Neural progenitor cell (in vitro differentiated cells): ENCODE measurements at regions not wholly inside any gene's neighbourhood (a gene's known extent, or its start where the extent isn't known, plus 50 kb on each side); places are given as distances from the start of the nearest gene placed in this dataset.

Experiments
- DNase-seq: peaks from one replicate; pipeline ENCODE4 v3.0.0-alpha.2; 2016; ENCODE audit warnings: low spot score
- H2AFZ ChIP-seq: fragments of 200-600 bp; sonication (generic); replicated peaks from 2 replicates; pipeline ENCODE4 v1.6.1; 2016; ENCODE audit warnings: antibody characterized with exemption
- H3F3A ChIP-seq: fragments of 200-600 bp; sonication (generic); 2 replicates; pipeline ENCODE4 v1.6.1; 2016; ENCODE audit warnings: antibody characterized with exemption, low read depth
- H3K27ac ChIP-seq: fragments of 200-600 bp; sonication (generic); 2 replicates; pipeline ENCODE4 v1.5.1; 2016; ENCODE audit warnings: mild to moderate bottlenecking
- H3K27me3 ChIP-seq: fragments of 200-600 bp; sonication (generic); 2 replicates; pipeline ENCODE4 v1.6.1; 2016; ENCODE audit warnings: mild to moderate bottlenecking, moderate library complexity
- H3K36me3 ChIP-seq: fragments of 200-600 bp; sonication (generic); 2 replicates; pipeline ENCODE4 v1.5.1; 2016
- H3K4me1 ChIP-seq: fragments of 200-600 bp; sonication (generic); 2 replicates; pipeline ENCODE4 v1.6.1; 2016; ENCODE audit warnings: mixed run types
- H3K4me2 ChIP-seq: fragments of 200-600 bp; sonication (generic); 2 replicates; pipeline ENCODE4 v1.6.1; 2016
- H3K4me3 ChIP-seq: fragments of 200-600 bp; sonication (generic); 2 replicates; pipeline ENCODE4 v1.5.1; 2016
- H3K79me2 ChIP-seq: fragments of 200-600 bp; sonication (generic); 2 replicates; pipeline ENCODE4 v1.6.1; 2016; ENCODE audit warnings: low read depth
- H3K9ac ChIP-seq: fragments of 200-600 bp; sonication (generic); 2 replicates; pipeline ENCODE4 v1.6.1; 2016
- H3K9me3 ChIP-seq: fragments of 200-600 bp; sonication (generic); 2 replicates; pipeline ENCODE4 v1.5.1; 2016; ENCODE audit warnings: low read depth
- H4K20me1 ChIP-seq: fragments of 200-600 bp; sonication (generic); 2 replicates; pipeline ENCODE4 v1.6.1; 2016; ENCODE audit warnings: low read depth
- H3K27ac Mint-ChIP-seq: 3 replicates; pipeline ENCODE4 v1.8.0; 2021; ENCODE audit warnings: mixed read lengths
- H3K27me3 Mint-ChIP-seq: 2 replicates; pipeline ENCODE4 v1.8.0; 2022; ENCODE audit warnings: low read depth, mild to moderate bottlenecking, inconsistent platforms, moderate library complexity, mixed read lengths; ENCODE audit not compliant: insufficient read depth
- H3K36me3 Mint-ChIP-seq: 3 replicates; pipeline ENCODE4 v1.8.0; 2021; ENCODE audit warnings: mixed read lengths
- H3K4me1 Mint-ChIP-seq: 3 replicates; pipeline ENCODE4 v1.8.0; 2021; ENCODE audit warnings: mixed read lengths
- H3K4me3 Mint-ChIP-seq: 3 replicates; pipeline ENCODE4 v1.8.0; 2021; ENCODE audit warnings: mild to moderate bottlenecking, moderate library complexity, mixed read lengths
- H3K9me3 Mint-ChIP-seq: 3 replicates; pipeline ENCODE4 v1.8.0; 2020; ENCODE audit warnings: mixed read lengths
- EZH2 ChIP-seq: fragments of 200-600 bp; sonication (generic); IDR thresholded peaks from 2 replicates; pipeline ENCODE4 v1.6.1; 2017; ENCODE audit warnings: antibody characterized with exemption, mild to moderate bottlenecking, moderate library complexity
- EZH2phosphoT487 ChIP-seq: fragments of 200-600 bp; sonication (generic); IDR thresholded peaks from 2 replicates; pipeline ENCODE4 v1.6.1; 2017; ENCODE audit warnings: antibody characterized with exemption
- TF ChIP-seq, protein P1 (sequence below): fragments of 200-600 bp; sonication (generic); IDR thresholded peaks from 2 replicates; pipeline ENCODE4 v1.5.1; 2017; ENCODE audit warnings: antibody characterized with exemption, mild to moderate bottlenecking

DNA sequence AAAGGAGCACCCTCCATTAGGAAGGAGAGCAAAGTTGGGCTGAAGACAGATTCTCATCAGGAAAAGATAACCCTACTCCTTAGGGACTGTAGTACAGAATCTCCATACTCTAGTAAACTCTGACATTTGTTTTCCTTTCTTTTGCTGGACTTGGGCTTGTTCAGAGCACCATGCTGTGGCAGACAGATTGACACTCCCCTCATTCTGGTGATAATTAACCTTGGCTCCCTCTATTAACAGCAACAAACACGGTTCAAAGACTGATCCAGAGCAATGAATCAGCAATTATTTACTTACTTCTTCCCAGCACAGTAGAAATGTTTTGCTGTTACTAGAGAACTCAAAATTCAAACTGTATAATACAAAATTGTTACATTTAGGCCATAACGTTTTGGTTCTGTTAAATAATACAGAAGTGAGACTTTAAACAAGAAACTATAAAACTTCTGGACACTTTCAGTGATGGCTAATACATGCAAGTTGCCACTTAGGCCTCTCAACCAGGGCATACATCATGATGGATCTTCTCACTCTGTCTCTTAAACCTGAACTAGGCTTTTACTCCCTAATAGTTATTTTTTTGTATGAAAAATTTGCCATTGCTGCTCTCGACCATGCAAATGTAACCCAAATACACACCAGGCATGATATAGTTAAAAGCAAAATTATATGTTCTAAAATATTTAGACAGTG is 639.0 kb downstream of the IPMK start:
- H3K4me1 ChIP-seq, result peaks cover 17% of the 10 kb centered on the region
- H3K36me3 ChIP-seq, result no peaks in the 10 kb centered on the region
- TF ChIP-seq EZH2phosphoT487, result no peak
- TF ChIP-seq, protein P1, sequence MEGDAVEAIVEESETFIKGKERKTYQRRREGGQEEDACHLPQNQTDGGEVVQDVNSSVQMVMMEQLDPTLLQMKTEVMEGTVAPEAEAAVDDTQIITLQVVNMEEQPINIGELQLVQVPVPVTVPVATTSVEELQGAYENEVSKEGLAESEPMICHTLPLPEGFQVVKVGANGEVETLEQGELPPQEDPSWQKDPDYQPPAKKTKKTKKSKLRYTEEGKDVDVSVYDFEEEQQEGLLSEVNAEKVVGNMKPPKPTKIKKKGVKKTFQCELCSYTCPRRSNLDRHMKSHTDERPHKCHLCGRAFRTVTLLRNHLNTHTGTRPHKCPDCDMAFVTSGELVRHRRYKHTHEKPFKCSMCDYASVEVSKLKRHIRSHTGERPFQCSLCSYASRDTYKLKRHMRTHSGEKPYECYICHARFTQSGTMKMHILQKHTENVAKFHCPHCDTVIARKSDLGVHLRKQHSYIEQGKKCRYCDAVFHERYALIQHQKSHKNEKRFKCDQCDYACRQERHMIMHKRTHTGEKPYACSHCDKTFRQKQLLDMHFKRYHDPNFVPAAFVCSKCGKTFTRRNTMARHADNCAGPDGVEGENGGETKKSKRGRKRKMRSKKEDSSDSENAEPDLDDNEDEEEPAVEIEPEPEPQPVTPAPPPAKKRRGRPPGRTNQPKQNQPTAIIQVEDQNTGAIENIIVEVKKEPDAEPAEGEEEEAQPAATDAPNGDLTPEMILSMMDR, result no peak
- TF ChIP-seq EZH2, result no peak
- H3K27ac ChIP-seq, result no peak overlapping the region
- peak overlapping the region; percentile 33 for H3K4me2 ChIP-seq
- no peak overlapping the region for H3K4me3 ChIP-seq
- H3K9me3 Mint-ChIP-seq, result no peaks in the 10 kb centered on the region
- DNase-seq, result no peak
- H2AFZ ChIP-seq, result no peak overlapping the region
- H3K9ac ChIP-seq, result no peak overlapping the region
- H3K9me3 ChIP-seq, result no peaks in the 10 kb centered on the region
- H3F3A ChIP-seq, result peaks cover 15% of the 10 kb centered on the region
- H3K79me2 ChIP-seq, result no peaks in the 10 kb centered on the region
- no peak overlapping the region for H3K27ac Mint-ChIP-seq
- H3K27me3 Mint-ChIP-seq, result peaks cover 3% of the 10 kb centered on the region
- peaks cover 15% of the 10 kb centered on the region for H3K4me1 Mint-ChIP-seq
- no peaks in the 10 kb centered on the region for H3K36me3 Mint-ChIP-seq
- H3K4me3 Mint-ChIP-seq, result no peak overlapping the region
- no peaks in the 10 kb centered on the region for H4K20me1 ChIP-seq
- H3K27me3 ChIP-seq, result no peaks in the 10 kb centered on the region

DNA sequence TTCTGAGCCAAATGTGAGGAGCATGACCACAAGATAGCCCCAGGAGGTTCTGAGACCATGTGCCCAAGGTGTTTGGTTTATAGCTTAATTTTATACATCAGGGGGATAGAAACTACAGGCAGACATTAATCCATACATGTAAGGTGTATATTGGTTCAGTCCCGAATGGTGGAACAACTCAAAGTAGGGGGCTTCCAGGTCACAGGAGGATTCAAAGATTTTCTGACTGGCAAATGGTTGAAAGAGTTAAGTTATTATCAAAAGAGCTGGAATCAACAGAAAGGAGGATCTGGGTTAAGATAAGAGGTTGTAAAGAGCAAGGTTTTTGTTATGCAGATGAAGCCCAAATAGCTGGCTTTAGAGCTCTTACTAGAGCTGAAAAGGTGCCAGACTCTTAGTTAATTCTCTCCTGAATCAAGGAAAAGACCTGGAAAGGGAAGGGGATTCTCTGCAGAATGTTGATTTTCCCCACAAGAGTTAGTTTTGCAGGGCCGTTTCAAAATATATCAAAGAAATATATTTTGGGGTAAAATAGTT is 640.0 kb downstream of the IPMK start:
- Histone ChIP-seq H3K4me3 (no peak overlapping the region), H3K4me2 (peak overlapping the region; percentile 33), H2AFZ (no peak overlapping the region), H4K20me1 (no peaks in the 10 kb centered on the region), H3K4me1 (peaks cover 17% of the 10 kb centered on the region), H3K79me2 (no peaks in the 10 kb centered on the region), H3K9me3 (no peaks in the 10 kb centered on the region), H3F3A (peaks cover 15% of the 10 kb centered on the region), H3K9ac (no peak overlapping the region), H3K27ac (peak overlapping the region; percentile 10), H3K36me3 (no peaks in the 10 kb centered on the region), H3K27me3 (no peaks in the 10 kb centered on the region)
- Mint-ChIP-seq H3K36me3 (no peaks in the 10 kb centered on the region), H3K4me3 (no peak overlapping the region), H3K9me3 (no peaks in the 10 kb centered on the region), H3K27ac (no peak overlapping the region), H3K27me3 (peaks cover 3% of the 10 kb centered on the region), H3K4me1 (peaks cover 15% of the 10 kb centered on the region)
- TF ChIP-seq EZH2, result no peak
- TF ChIP-seq, protein P1, result no peak
- TF ChIP-seq EZH2phosphoT487, result no peak
- DNase-seq, result peak; percentile 66

- Histone ChIP-seq H3K79me2 (no peaks in the 10 kb centered on the region), H3K4me2 (no peak overlapping the region), H3K27me3 (no peaks in the 10 kb centered on the region), H3K9me3 (no peaks in the 10 kb centered on the region), H3F3A (peaks cover 15% of the 10 kb centered on the region), H3K36me3 (no peaks in the 10 kb centered on the region), H3K27ac (no peak overlapping the region), H3K9ac (no peak overlapping the region), H3K4me3 (no peak overlapping the region), H3K4me1 (peaks cover 17% of the 10 kb centered on the region), H2AFZ (no peak overlapping the region), H4K20me1 (no peaks in the 10 kb centered on the region)
- Mint-ChIP-seq H3K27ac (no peak overlapping the region), H3K9me3 (no peaks in the 10 kb centered on the region), H3K27me3 (peaks cover 3% of the 10 kb centered on the region), H3K36me3 (no peaks in the 10 kb centered on the region), H3K4me1 (peaks cover 15% of the 10 kb centered on the region), H3K4me3 (no peak overlapping the region)
- no peak for DNase-seq
- TF ChIP-seq EZH2 (no peak), EZH2phosphoT487 (no peak)
- TF ChIP-seq, protein P1, result no peak
Measured at GRCh38 chr10:57624856-57625592, 642.7 kb downstream of the IPMK start.
